ENCODE measurements at regions not wholly inside any gene's neighbourhood (a gene's known extent, or its start where the extent isn't known, plus 50 kb on each side); places are given as distances from the start of the nearest gene placed in this dataset.

GRCh38 chr4:35493977-35494376 lies 750.3 kb downstream of the ARAP2 start:
- no peak for DNase-seq

- DNase-seq: no peak
These were observed 749.4 kb downstream of the ARAP2 start for GRCh38 chr4:35494955-35495354.

GRCh38 chr4:35500812-35501211 lies 743.5 kb downstream of the ARAP2 start:
- DNase-seq: no peak

GRCh38 chr4:35503435-35503834 lies 740.9 kb downstream of the ARAP2 start:
- no peak for DNase-seq

GRCh38 chr4:35506161-35506560 lies 738.2 kb downstream of the ARAP2 start:
- DNase-seq: no peak

- no peak for DNase-seq
These were observed 732.5 kb downstream of the ARAP2 start for GRCh38 chr4:35511851-35512250.

GRCh38 chr4:35516102-35516501 lies 728.2 kb downstream of the ARAP2 start:
- no peak for DNase-seq

GRCh38 chr4:35520059-35520458 lies 724.3 kb downstream of the ARAP2 start:
- DNase-seq: no peak

GRCh38 chr4:35521682-35522081 lies 722.6 kb downstream of the ARAP2 start:
- DNase-seq: no peak

GRCh38 chr4:35525192-35525978 lies 718.9 kb downstream of the ARAP2 start:
- no peak for DNase-seq

- no peak for DNase-seq
These were observed 717.9 kb downstream of the ARAP2 start for GRCh38 chr4:35526456-35526855.

GRCh38 chr4:35534962-35535361 lies 709.4 kb downstream of the ARAP2 start:
- DNase-seq: no peak

GRCh38 chr4:35538807-35539206 lies 705.5 kb downstream of the ARAP2 start:
- DNase-seq: no peak

- DNase-seq: no peak
These were observed 704.8 kb downstream of the ARAP2 start for GRCh38 chr4:35539404-35540055.

- no peak for DNase-seq
These were observed 703.0 kb downstream of the ARAP2 start for GRCh38 chr4:35541146-35541887.

GRCh38 chr4:35541888-35542213 lies 702.5 kb downstream of the ARAP2 start:
- DNase-seq: peak; percentile 68

- DNase-seq: no peak
These were observed 695.4 kb downstream of the ARAP2 start for GRCh38 chr4:35548921-35549320.

- no peak for DNase-seq
These were observed 687.9 kb downstream of the ARAP2 start for GRCh38 chr4:35556387-35556786.

- no peak for DNase-seq
These were observed 684.6 kb downstream of the ARAP2 start for GRCh38 chr4:35559559-35560365.

GRCh38 chr4:35562861-35563260 lies 681.5 kb downstream of the ARAP2 start:
- DNase-seq: no peak

- DNase-seq: no peak
These were observed 678.7 kb downstream of the ARAP2 start for GRCh38 chr4:35565640-35566039.

GRCh38 chr4:35591035-35591434 lies 653.3 kb downstream of the ARAP2 start:
- no peak for DNase-seq

GRCh38 chr4:35604252-35604651 lies 640.1 kb downstream of the ARAP2 start:
- no peak for DNase-seq

All from NCI-H774 (cell line).